GM21825 (cell line): ENCODE measurements at regions not wholly inside any gene's neighbourhood (a gene's known extent, or its start where the extent isn't known, plus 50 kb on each side); places are given as distances from the start of the nearest gene placed in this dataset.

Source experiments
- ATAC-seq: cut with Tn5 transposase; IDR thresholded peaks from one replicate; pipeline ENCODE4 v1.9.1; 2021; ENCODE audit warnings: mild to moderate bottlenecking, moderate library complexity; ENCODE audit not compliant: unreplicated experiment

DNA sequence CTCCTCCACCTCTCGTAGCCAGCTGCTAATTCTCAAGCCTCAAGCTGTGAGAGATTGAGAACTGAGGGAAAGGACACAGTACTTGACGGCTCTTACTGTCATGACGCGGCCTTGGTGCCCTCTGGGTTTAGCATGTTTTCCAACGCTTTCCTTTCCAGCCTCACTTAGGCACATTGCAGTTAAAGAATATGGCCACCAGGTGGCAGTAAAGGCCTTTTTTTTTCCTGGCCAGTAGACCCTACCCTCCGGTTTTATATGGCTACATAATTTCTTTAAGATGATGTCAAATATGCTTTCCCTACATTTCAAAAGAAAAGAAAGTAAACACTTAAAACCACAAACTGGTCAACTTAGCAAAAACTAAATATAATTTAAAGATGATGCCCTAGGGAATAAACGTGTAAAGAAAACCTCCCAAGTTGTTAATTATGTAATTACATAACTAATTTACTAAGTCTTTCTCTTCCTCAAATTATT is 56.8 kb upstream of the PRDX6 start:
- no peak for ATAC-seq

DNA sequence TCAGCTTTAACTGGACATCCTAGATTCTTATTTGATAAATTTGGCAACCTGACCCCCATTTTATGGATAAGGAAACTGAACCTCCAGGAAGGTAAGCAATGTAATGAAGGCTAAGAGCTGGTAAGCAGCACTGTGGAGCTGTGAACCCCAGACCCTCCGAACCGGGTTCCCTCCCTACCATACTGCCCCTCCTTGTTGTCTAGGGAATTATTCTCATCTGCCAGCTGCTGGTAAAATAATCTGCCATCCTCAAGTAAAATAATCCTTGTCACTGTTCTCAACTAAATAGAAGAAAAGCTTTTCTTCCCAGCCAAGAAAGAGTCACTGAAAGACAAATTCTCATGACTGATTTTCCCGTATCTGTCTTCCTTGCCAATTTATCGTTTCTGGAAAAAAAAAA is 55.8 kb upstream of the PRDX6 start:
- ATAC-seq: no peak

DNA sequence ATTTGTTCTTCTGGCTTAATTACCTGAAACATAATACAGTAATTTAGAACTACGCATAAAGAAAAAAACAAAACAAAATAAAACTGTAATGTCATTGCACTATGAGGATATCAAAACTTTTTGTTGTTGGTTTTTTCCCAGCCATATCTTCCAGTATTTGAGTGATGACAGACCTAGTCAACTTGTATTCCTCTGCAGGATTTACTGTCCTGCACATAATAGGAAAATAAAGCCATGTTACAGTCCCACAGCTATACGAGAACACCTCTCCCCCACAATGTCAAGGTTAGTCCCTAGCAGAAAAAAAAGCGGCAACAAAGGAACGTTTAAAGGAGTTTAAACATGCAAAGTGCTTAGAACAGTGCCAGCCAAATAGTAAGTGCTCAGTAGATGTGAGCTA is 55.3 kb upstream of the PRDX6 start:
- no peak for ATAC-seq

DNA sequence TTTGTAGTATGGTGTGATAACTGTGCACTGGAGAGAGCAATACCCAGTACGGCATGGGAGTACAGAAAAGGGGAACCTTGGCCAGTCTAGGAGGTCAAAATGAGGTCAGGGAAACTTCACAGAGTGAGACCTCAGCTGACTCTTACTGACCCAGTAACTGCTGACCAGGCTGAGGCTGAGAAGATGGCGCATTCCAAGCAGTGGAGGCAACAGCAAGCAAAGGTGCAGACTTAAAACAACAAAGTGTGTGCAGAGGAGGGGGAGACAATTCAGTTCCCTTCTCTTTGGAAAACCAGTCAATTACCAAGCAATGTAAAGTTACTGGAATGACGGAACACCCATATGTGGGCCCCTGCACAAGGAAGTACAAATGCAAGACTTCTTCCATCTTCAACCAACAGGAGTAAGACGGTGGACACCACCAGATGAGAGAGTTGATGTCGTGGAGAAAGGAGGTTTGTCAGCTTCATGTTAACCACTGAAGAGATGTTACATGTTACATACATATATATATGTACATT is 54.6 kb upstream of the PRDX6 start:
- no peak for ATAC-seq

DNA sequence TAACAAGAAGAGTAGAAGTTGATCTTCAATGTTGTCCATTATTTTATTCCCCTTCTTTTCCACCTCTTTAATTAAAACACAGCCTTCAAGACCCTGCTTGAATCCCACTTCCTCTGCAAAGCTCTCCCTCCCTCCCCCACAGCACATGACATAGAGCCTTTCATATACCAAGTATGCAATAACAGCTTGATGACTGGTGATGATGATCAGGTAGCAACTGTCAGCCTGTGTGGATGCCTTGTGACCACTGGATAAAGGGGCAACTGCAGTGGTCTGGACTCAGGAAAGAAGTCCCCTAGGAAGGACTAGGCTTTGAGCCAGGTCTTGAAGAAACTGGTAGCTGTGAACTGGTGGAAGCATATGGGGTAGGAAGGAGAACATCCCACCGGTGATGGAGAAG is 53.8 kb upstream of the PRDX6 start:
- no peak for ATAC-seq

DNA sequence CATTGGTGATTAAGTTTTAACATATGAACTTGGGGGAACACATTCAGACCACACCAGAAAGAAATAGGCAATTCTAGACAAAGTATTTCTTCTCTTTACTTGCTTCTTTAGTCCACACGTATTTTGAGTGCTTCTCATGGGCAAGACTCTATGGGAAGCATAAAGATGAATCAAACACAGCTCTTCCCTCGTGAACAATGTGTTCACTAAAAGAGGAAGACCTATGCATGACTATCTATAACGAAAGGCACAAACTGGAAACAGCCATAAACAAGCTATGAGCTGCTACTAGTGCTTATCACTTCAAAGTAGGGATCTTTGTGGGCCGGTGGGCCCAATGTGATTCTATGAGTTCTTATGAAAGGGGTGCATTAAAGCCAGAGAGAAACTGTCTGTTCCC is 53.0 kb upstream of the PRDX6 start:
- ATAC-seq: no peak

DNA sequence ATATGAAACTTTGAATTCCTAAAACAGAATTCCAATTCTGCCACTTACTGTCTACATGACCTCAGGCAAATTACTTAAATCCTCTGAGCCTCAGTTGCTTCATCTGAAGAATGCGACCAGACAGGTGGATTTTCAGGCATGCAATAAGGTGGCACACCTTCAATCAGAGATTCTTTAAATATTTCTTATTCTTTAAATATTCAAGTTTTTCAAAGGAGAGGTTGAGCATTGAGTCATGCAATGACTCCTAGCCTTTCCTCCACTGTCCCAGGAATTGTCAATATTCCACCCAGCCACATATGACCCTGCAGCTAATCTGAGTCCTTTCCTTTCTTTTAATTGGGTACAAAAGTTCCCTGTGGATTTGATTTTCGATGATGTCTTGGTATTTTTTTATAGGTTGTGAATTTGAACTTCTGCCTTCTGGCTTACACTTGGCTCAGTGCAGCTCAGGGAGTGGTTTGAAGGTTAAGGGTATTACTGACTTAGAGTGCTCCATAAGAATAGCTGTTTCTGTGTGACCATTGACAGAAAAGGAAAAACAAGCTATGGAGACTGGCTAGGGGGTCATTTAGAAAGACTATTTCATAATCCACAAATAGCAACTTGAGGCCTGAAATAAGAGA is 52.2 kb upstream of the PRDX6 start:
- ATAC-seq: no peak

DNA sequence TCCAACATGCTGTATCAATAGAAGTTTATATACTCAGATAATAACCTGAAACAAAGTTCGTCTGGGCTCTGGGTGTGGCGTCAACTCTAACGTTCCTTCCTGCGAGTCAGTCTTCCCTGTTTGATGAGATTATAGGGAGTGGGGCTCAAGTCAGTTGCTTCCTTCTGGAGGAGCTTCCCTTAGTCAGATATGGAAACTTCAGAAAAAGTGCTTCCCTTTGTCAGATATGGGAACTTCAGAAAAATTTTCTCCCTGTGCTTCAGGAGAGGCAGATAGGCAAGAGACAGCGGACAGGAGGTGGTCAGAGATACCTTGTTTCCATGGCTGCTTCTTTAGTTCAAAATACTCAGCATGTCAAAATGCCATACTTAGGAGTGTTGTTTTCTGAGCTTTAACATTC is 51.1 kb upstream of the PRDX6 start:
- ATAC-seq: no peak

DNA sequence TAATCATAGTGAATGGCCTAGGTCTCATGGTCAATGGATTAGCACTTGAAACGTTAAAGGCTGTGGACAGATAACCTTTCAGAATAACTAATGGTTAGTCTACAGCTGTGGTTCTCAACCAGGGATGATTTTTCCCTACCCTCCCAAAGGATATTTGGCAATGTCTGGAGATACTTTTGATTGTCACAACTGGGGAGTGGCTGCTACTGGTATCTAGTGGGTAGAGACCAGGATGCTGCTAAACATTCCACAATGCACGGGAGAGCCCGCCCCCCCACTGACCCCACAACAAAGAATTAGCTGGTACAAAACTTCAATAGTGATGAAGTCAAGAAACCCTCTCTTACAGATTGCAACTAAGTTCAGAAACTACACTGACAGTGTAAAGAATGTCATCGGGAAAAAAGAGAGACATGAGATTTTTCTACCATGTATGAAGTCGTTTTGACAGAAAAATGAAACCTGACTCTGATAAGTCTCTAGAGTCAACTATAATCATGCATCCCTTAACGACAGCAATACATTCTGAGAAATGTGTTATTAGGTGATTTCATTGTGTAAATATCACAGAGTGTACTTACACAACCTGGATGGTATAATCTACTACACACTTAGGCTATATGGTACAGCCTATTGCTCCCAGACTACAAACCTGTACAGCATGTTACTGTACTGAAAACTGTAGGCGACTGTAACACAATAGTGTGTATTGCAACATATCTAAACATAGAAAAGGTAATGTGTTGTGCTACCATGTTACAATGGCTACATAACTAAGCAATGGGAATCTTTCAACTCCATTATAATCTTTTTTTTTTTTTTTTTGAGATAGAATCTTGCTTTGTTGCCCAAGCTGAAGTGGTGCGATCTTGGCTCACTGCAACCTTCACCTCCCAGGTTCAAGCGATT is 49.7 kb upstream of the PRDX6 start:
- ATAC-seq: no peak
